ENCODE measurements at regions not wholly inside any gene's neighbourhood (a gene's known extent, or its start where the extent isn't known, plus 50 kb on each side); places are given as distances from the start of the nearest gene placed in this dataset.
"Not testable (repeated sequence)": the region's sequence is repeated elsewhere in the genome, so short reads cannot be mapped to it uniquely, and the experiment has no call there.

GRCh38 chr9:25353783-25354182, 324.5 kb downstream of the TUSC1 start:
- peaks cover 7% of the 10 kb centered on the region for H3K9me3 ChIP-seq (ENCODE audit: control insufficient read depth, insufficient read depth, low read length)

GRCh38 chr9:25350011-25350410, 328.2 kb downstream of the TUSC1 start:
- no peaks in the 10 kb centered on the region for H3K4me1 ChIP-seq (ENCODE audit: control insufficient read depth, insufficient read depth, low read length)
- WGBS (ENCODE audit: insufficient coverage), result no CpG with 5 or more reads among the region's 2 CpGs
- H3K9me3 ChIP-seq (ENCODE audit: control insufficient read depth, insufficient read depth, low read length), result no peaks in the 10 kb centered on the region
- H3K27ac ChIP-seq (ENCODE audit: low read depth, low read length), result no peak overlapping the region
- no peaks in the 10 kb centered on the region for H3K36me3 ChIP-seq (ENCODE audit: control insufficient read depth, insufficient read depth, low read length)
- H3K4me3 ChIP-seq (ENCODE audit: low read depth, low read length), result no peak overlapping the region
- DNase-seq (ENCODE audit: low read depth in 4 of 6, low spot score in 6 of 6), result peak in 2 of 6 donors; percentile 13 to 74
- H3K27me3 ChIP-seq (ENCODE audit: control insufficient read depth, insufficient read depth, low read length), result no peaks in the 10 kb centered on the region

More at GRCh38 chr9:25353783-25354182, 324.5 kb downstream of the TUSC1 start:
- no peaks in the 10 kb centered on the region for H3K4me1 ChIP-seq (ENCODE audit: control insufficient read depth, insufficient read depth, low read length)
- WGBS (ENCODE audit: insufficient coverage), result no CpG with 5 or more reads among the region's 1 CpG
- DNase-seq (ENCODE audit: low read depth in 4 of 6, low spot score in 6 of 6), result no peak
- no peak overlapping the region for H3K4me3 ChIP-seq (ENCODE audit: low read depth, low read length)
- H3K36me3 ChIP-seq (ENCODE audit: control insufficient read depth, insufficient read depth, low read length), result no peaks in the 10 kb centered on the region
- no peak overlapping the region for H3K27ac ChIP-seq (ENCODE audit: low read depth, low read length)
- H3K27me3 ChIP-seq (ENCODE audit: control insufficient read depth, insufficient read depth, low read length), result no peaks in the 10 kb centered on the region

GRCh38 chr9:25322142-25322541, 356.1 kb downstream of the TUSC1 start:
- Histone ChIP-seq H3K4me3 (ENCODE audit: low read depth, low read length) (no peak overlapping the region), H3K36me3 (ENCODE audit: control insufficient read depth, insufficient read depth, low read length) (no peaks in the 10 kb centered on the region), H3K9me3 (ENCODE audit: control insufficient read depth, insufficient read depth, low read length) (no peaks in the 10 kb centered on the region), H3K27ac (ENCODE audit: low read depth, low read length) (no peak overlapping the region), H3K27me3 (ENCODE audit: control insufficient read depth, insufficient read depth, low read length) (no peaks in the 10 kb centered on the region), H3K4me1 (ENCODE audit: control insufficient read depth, insufficient read depth, low read length) (no peaks in the 10 kb centered on the region)
- WGBS (ENCODE audit: insufficient coverage), result 46% methylated on average over 4 of the region's 8 CpGs
- peak in 4 of 6 donors; percentile 1 to 86 (median 15) for DNase-seq (ENCODE audit: low read depth in 4 of 6, low spot score in 6 of 6)

- Histone ChIP-seq H3K27me3 (ENCODE audit: control insufficient read depth, insufficient read depth, low read length) (no peaks in the 10 kb centered on the region), H3K4me1 (ENCODE audit: control insufficient read depth, insufficient read depth, low read length) (no peaks in the 10 kb centered on the region), H3K9me3 (ENCODE audit: control insufficient read depth, insufficient read depth, low read length) (no peaks in the 10 kb centered on the region), H3K4me3 (ENCODE audit: low read depth, low read length) (no peak overlapping the region), H3K36me3 (ENCODE audit: control insufficient read depth, insufficient read depth, low read length) (no peaks in the 10 kb centered on the region), H3K27ac (ENCODE audit: low read depth, low read length) (no peak overlapping the region)
- peak in 2 of 6 donors; percentile 65 to 88 for DNase-seq (ENCODE audit: low read depth in 4 of 6, low spot score in 6 of 6)
- WGBS (ENCODE audit: insufficient coverage), result no CpG with 5 or more reads among the region's 1 CpG
These were observed 367.3 kb downstream of the TUSC1 start for GRCh38 chr9:25310961-25311360.

- no CpG with 5 or more reads among the region's 1 CpG for WGBS (ENCODE audit: insufficient coverage)
- Histone ChIP-seq H3K4me3 (ENCODE audit: low read depth, low read length) (no peak overlapping the region), H3K9me3 (ENCODE audit: control insufficient read depth, insufficient read depth, low read length) (no peaks in the 10 kb centered on the region)
These were observed 369.7 kb downstream of the TUSC1 start for GRCh38 chr9:25308549-25308948.

GRCh38 chr9:25302601-25303000, 375.6 kb downstream of the TUSC1 start:
- Histone ChIP-seq H3K36me3 (ENCODE audit: control insufficient read depth, insufficient read depth, low read length) (no peaks in the 10 kb centered on the region), H3K9me3 (ENCODE audit: control insufficient read depth, insufficient read depth, low read length) (no peaks in the 10 kb centered on the region), H3K27me3 (ENCODE audit: control insufficient read depth, insufficient read depth, low read length) (no peaks in the 10 kb centered on the region), H3K4me3 (ENCODE audit: low read depth, low read length) (no peak overlapping the region), H3K4me1 (ENCODE audit: control insufficient read depth, insufficient read depth, low read length) (no peaks in the 10 kb centered on the region), H3K27ac (ENCODE audit: low read depth, low read length) (no peak overlapping the region)
- peak in 1 of 6 donors; percentile 57 for DNase-seq (ENCODE audit: low read depth in 4 of 6, low spot score in 6 of 6)
- WGBS (ENCODE audit: insufficient coverage), result 83% methylated on average over 1 of the region's 1 CpG

More at GRCh38 chr9:25308549-25308948, 369.7 kb downstream of the TUSC1 start:
- Histone ChIP-seq H3K36me3 (ENCODE audit: control insufficient read depth, insufficient read depth, low read length) (no peaks in the 10 kb centered on the region), H3K27ac (ENCODE audit: low read depth, low read length) (no peak overlapping the region), H3K4me1 (ENCODE audit: control insufficient read depth, insufficient read depth, low read length) (no peaks in the 10 kb centered on the region), H3K27me3 (ENCODE audit: control insufficient read depth, insufficient read depth, low read length) (no peaks in the 10 kb centered on the region)
- no peak for DNase-seq (ENCODE audit: low read depth in 4 of 6, low spot score in 6 of 6)

GRCh38 chr9:25288195-25288594, 390.0 kb downstream of the TUSC1 start:
- not testable (repeated sequence) for H3K4me3 ChIP-seq (ENCODE audit: low read depth, low read length); H3K27ac ChIP-seq (ENCODE audit: low read depth, low read length); H3K9me3 ChIP-seq (ENCODE audit: control insufficient read depth, insufficient read depth, low read length); DNase-seq (ENCODE audit: low read depth in 4 of 6, low spot score in 6 of 6); H3K36me3 ChIP-seq (ENCODE audit: control insufficient read depth, insufficient read depth, low read length); H3K27me3 ChIP-seq (ENCODE audit: control insufficient read depth, insufficient read depth, low read length); H3K4me1 ChIP-seq (ENCODE audit: control insufficient read depth, insufficient read depth, low read length)
- 89% methylated on average over 5 of the region's 5 CpGs for whole genome bisulfite sequencing (ENCODE audit: insufficient coverage)

GRCh38 chr9:25284365-25284764, 393.9 kb downstream of the TUSC1 start:
- H3K4me3 ChIP-seq (ENCODE audit: low read depth, low read length), result no peak overlapping the region
- H3K9me3 ChIP-seq (ENCODE audit: control insufficient read depth, insufficient read depth, low read length), result no peaks in the 10 kb centered on the region
- H3K36me3 ChIP-seq (ENCODE audit: control insufficient read depth, insufficient read depth, low read length), result no peaks in the 10 kb centered on the region
- no peak for DNase-seq (ENCODE audit: low read depth in 4 of 6, low spot score in 6 of 6)
- WGBS (ENCODE audit: insufficient coverage), result no CpG with 5 or more reads among the region's 1 CpG
- no peak overlapping the region for H3K27ac ChIP-seq (ENCODE audit: low read depth, low read length)
- H3K27me3 ChIP-seq (ENCODE audit: control insufficient read depth, insufficient read depth, low read length), result no peaks in the 10 kb centered on the region
- no peaks in the 10 kb centered on the region for H3K4me1 ChIP-seq (ENCODE audit: control insufficient read depth, insufficient read depth, low read length)

- Histone ChIP-seq H3K4me1 (ENCODE audit: control insufficient read depth, insufficient read depth, low read length) (no peaks in the 10 kb centered on the region), H3K27me3 (ENCODE audit: control insufficient read depth, insufficient read depth, low read length) (no peaks in the 10 kb centered on the region), H3K27ac (ENCODE audit: low read depth, low read length) (no peak overlapping the region), H3K4me3 (ENCODE audit: low read depth, low read length) (no peak overlapping the region), H3K9me3 (ENCODE audit: control insufficient read depth, insufficient read depth, low read length) (no peaks in the 10 kb centered on the region), H3K36me3 (ENCODE audit: control insufficient read depth, insufficient read depth, low read length) (no peaks in the 10 kb centered on the region)
- WGBS (ENCODE audit: insufficient coverage), result 100% methylated on average over 1 of the region's 1 CpG
- no peak for DNase-seq (ENCODE audit: low read depth in 4 of 6, low spot score in 6 of 6)
These were observed 395.3 kb downstream of the TUSC1 start for GRCh38 chr9:25282946-25283345.

GRCh38 chr9:25261445-25261844, 416.8 kb downstream of the TUSC1 start:
- no peak overlapping the region for H3K27ac ChIP-seq (ENCODE audit: low read depth, low read length)
- no peaks in the 10 kb centered on the region for H3K9me3 ChIP-seq (ENCODE audit: control insufficient read depth, insufficient read depth, low read length)
- no peak for DNase-seq (ENCODE audit: low read depth in 4 of 6, low spot score in 6 of 6)
- no peak overlapping the region for H3K4me3 ChIP-seq (ENCODE audit: low read depth, low read length)
- no peaks in the 10 kb centered on the region for H3K36me3 ChIP-seq (ENCODE audit: control insufficient read depth, insufficient read depth, low read length)
- no peaks in the 10 kb centered on the region for H3K4me1 ChIP-seq (ENCODE audit: control insufficient read depth, insufficient read depth, low read length)
- H3K27me3 ChIP-seq (ENCODE audit: control insufficient read depth, insufficient read depth, low read length), result no peaks in the 10 kb centered on the region
- 80% methylated on average over 1 of the region's 4 CpGs for WGBS (ENCODE audit: insufficient coverage)
